CD4-positive, alpha-beta memory T cell (primary cell): ENCODE measurements at regions not wholly inside any gene's neighbourhood (a gene's known extent, or its start where the extent isn't known, plus 50 kb on each side); places are given as distances from the start of the nearest gene placed in this dataset.
A peak's percentile ranks its signal among the peaks of the same experiment; 100 is the strongest.
"Not testable (repeated sequence)": the region's sequence is repeated elsewhere in the genome, so short reads cannot be mapped to it uniquely, and the experiment has no call there.

Source experiments
- CTCF ChIA-PET: fragments of 350-600 bp; sonication (Branson Sonifier 250); formaldehyde crosslinking; loops from one replicate; lab custom pipeline; 2021; ENCODE audit warnings: inconsistent platforms; ENCODE audit not compliant: partially characterized antibody; lab: Charles Lee
- POLR2A ChIA-PET: fragments of 350-600 bp; sonication (Branson Sonifier 250); formaldehyde crosslinking; loops from one replicate; lab custom pipeline; 2021; ENCODE audit not compliant: partially characterized antibody; lab: Charles Lee
- DNase-seq, 5 donors: peaks; one replicate each; pipeline versions ENCODE4 v3.0.0 to v3.0.0-alpha.2; 2020 to 2022; ENCODE audit warnings: mixed read lengths in 1 of 5
- H3K27ac ChIP-seq: one replicate; pipeline ENCODE4 v1.7.0; 2013; ENCODE audit warnings: low read depth, low read length
- H3K27me3 ChIP-seq: 2 replicates; pipeline ENCODE4 v1.7.0; 2013; ENCODE audit warnings: mild to moderate bottlenecking, low read length, moderate library complexity; ENCODE audit not compliant: insufficient read depth
- H3K36me3 ChIP-seq: 2 replicates; pipeline ENCODE4 v1.7.0; 2013; ENCODE audit warnings: mild to moderate bottlenecking, low read length, moderate library complexity; ENCODE audit not compliant: insufficient read depth
- H3K4me1 ChIP-seq: 2 replicates; pipeline ENCODE4 v1.7.0; 2013; ENCODE audit warnings: mild to moderate bottlenecking, low read length, moderate library complexity; ENCODE audit not compliant: insufficient read depth
- H3K4me3 ChIP-seq, 2 donors: one replicate each; pipeline ENCODE4 v1.7.0; 2013; ENCODE audit warnings: low read length in 2 of 2, mild to moderate bottlenecking in 1 of 2
- H3K9me3 ChIP-seq, 2 donors: one replicate each; pipeline ENCODE4 v1.7.0; 2013; ENCODE audit warnings: low read length in 2 of 2, control low read depth in 1 of 2; ENCODE audit not compliant: control insufficient read depth in 1 of 2
- H3K27ac Mint-ChIP-seq, 7 donors: one replicate each; pipeline ENCODE4 v1.8.0; 2020 to 2021; ENCODE audit warnings: mixed read lengths in 7 of 7, mild to moderate bottlenecking in 6 of 7, inconsistent platforms in 3 of 7, moderate library complexity in 3 of 7
- H3K27me3 Mint-ChIP-seq, 2 donors: one replicate each; pipeline ENCODE4 v1.8.0; 2020 to 2021; ENCODE audit warnings: mixed read lengths in 2 of 2
- H3K36me3 Mint-ChIP-seq, 2 donors: one replicate each; pipeline ENCODE4 v1.8.0; 2020 to 2021; ENCODE audit warnings: mixed read lengths in 2 of 2, inconsistent platforms in 1 of 2, mild to moderate bottlenecking in 1 of 2
- H3K4me1 Mint-ChIP-seq, 4 donors: one replicate each; pipeline ENCODE4 v1.8.0; 2020 to 2021; ENCODE audit warnings: mixed read lengths in 4 of 4, mild to moderate bottlenecking in 1 of 4
- H3K4me3 Mint-ChIP-seq, 8 donors: one replicate each; pipeline ENCODE4 v1.8.0; 2020 to 2021; ENCODE audit warnings: mixed read lengths in 8 of 8, mild to moderate bottlenecking in 7 of 8, moderate library complexity in 6 of 8, inconsistent platforms in 3 of 8
- H3K9me3 Mint-ChIP-seq, 8 donors: one replicate each; pipeline ENCODE4 v1.8.0; 2020 to 2021; ENCODE audit warnings: mixed read lengths in 8 of 8, mild to moderate bottlenecking in 5 of 8, inconsistent platforms in 3 of 8, moderate library complexity in 1 of 8
- intact Hi-C: fragments of 100-400 bp; cut with micrococcal nuclease; formaldehyde crosslinking; loops from one replicate; pipeline ENCODE4 v1.15.1; 2023

GRCh38 chr7:66467887-66468286 is 160.8 kb upstream of the KCTD7 start:
- Histone ChIP-seq H3K4me1 (no peaks in the 10 kb centered on the region), H3K27ac (no peak overlapping the region), H3K27me3 (no peaks in the 10 kb centered on the region), H3K36me3 (no peaks in the 10 kb centered on the region), H3K9me3 (no peaks in the 10 kb centered on the region), H3K4me3 (no peak overlapping the region)
- Mint-ChIP-seq H3K4me1 (no peaks in the 10 kb centered on the region), H3K4me3 (no peak overlapping the region), H3K36me3 (peaks cover 0 to 4% of the 10 kb centered on the region in 2 donors), H3K9me3 (no peaks in the 10 kb centered on the region), H3K27me3 (no peaks in the 10 kb centered on the region), H3K27ac (no peak overlapping the region)
- CTCF ChIA-PET: no interaction called here
- intact Hi-C loops: no loop called here
- POLR2A ChIA-PET: no interaction called here
- no peak for DNase-seq

GRCh38 chr7:66473064-66473463 is 155.6 kb upstream of the KCTD7 start:
- H3K9me3 ChIP-seq, H3K36me3 ChIP-seq, H3K4me3 ChIP-seq, H3K27ac Mint-ChIP-seq, intact Hi-C loops, H3K27me3 Mint-ChIP-seq, POLR2A ChIA-PET, DNase-seq, H3K9me3 Mint-ChIP-seq, H3K4me1 Mint-ChIP-seq, H3K4me3 Mint-ChIP-seq, H3K27me3 ChIP-seq, CTCF ChIA-PET, H3K4me1 ChIP-seq, H3K27ac ChIP-seq: not testable (repeated sequence)
- H3K36me3 Mint-ChIP-seq: peaks cover 11 to 27% of the 10 kb centered on the region in 2 donors

- no peaks in the 10 kb centered on the region for H3K9me3 Mint-ChIP-seq
- intact Hi-C loops: no loop called here
- no peaks in the 10 kb centered on the region for H3K36me3 ChIP-seq
- no peak overlapping the region for H3K4me3 ChIP-seq
- H3K4me3 Mint-ChIP-seq: no peak overlapping the region
- H3K4me1 ChIP-seq: no peaks in the 10 kb centered on the region
- no peaks in the 10 kb centered on the region for H3K4me1 Mint-ChIP-seq
- no peak overlapping the region for H3K27ac ChIP-seq
- H3K36me3 Mint-ChIP-seq: peaks cover 14 to 34% of the 10 kb centered on the region in 2 donors
- no peak overlapping the region for H3K27ac Mint-ChIP-seq
- H3K9me3 ChIP-seq: no peaks in the 10 kb centered on the region
- H3K27me3 ChIP-seq: no peaks in the 10 kb centered on the region
- H3K27me3 Mint-ChIP-seq: no peaks in the 10 kb centered on the region
- ChIA-PET POLR2A (interaction anchor here (2.0 kb wide), 1 partner anchor 19 kb away, joined by 6 read pairs; no protein-coding TSS in a partner anchor), CTCF (no interaction called here)
- DNase-seq: no peak
Measured at GRCh38 chr7:66474441-66474840, 154.2 kb upstream of the KCTD7 start.

GRCh38 chr7:66476056-66476455 is 152.6 kb upstream of the KCTD7 start:
- CTCF ChIA-PET, H3K4me3 ChIP-seq, H3K27me3 Mint-ChIP-seq, H3K4me1 ChIP-seq, DNase-seq, POLR2A ChIA-PET, H3K4me1 Mint-ChIP-seq, H3K27me3 ChIP-seq, H3K27ac Mint-ChIP-seq, H3K4me3 Mint-ChIP-seq, H3K9me3 Mint-ChIP-seq, H3K36me3 ChIP-seq, intact Hi-C loops, H3K27ac ChIP-seq, H3K9me3 ChIP-seq: not testable (repeated sequence)
- H3K36me3 Mint-ChIP-seq: peaks cover 16 to 38% of the 10 kb centered on the region in 2 donors

GRCh38 chr7:66477822-66478397 is 150.8 kb upstream of the KCTD7 start:
- POLR2A ChIA-PET, H3K36me3 ChIP-seq, H3K27ac ChIP-seq, H3K27me3 ChIP-seq, H3K4me3 Mint-ChIP-seq, DNase-seq, H3K9me3 Mint-ChIP-seq, H3K27me3 Mint-ChIP-seq, H3K9me3 ChIP-seq, H3K4me1 Mint-ChIP-seq, H3K27ac Mint-ChIP-seq, H3K4me1 ChIP-seq, H3K4me3 ChIP-seq: not testable (repeated sequence)
- intact Hi-C loops: loop anchor here (2.0 kb wide), 1 partner anchor 111 kb away; no protein-coding TSS in a partner anchor
- H3K36me3 Mint-ChIP-seq: peaks cover 23 to 48% of the 10 kb centered on the region in 2 donors
- CTCF ChIA-PET: interaction anchor here (1.3 kb wide), 1 partner anchor 16 kb away, joined by 4 read pairs; no protein-coding TSS in a partner anchor

- H3K36me3 Mint-ChIP-seq: peaks cover 19 to 46% of the 10 kb centered on the region in 2 donors
- DNase-seq, intact Hi-C loops, H3K4me1 Mint-ChIP-seq, CTCF ChIA-PET, H3K27me3 ChIP-seq, H3K27ac ChIP-seq, H3K4me3 Mint-ChIP-seq, POLR2A ChIA-PET, H3K27me3 Mint-ChIP-seq, H3K27ac Mint-ChIP-seq, H3K9me3 ChIP-seq, H3K4me3 ChIP-seq, H3K9me3 Mint-ChIP-seq, H3K36me3 ChIP-seq, H3K4me1 ChIP-seq: not testable (repeated sequence)
Measured at GRCh38 chr7:66481229-66481628, 147.5 kb upstream of the KCTD7 start.

GRCh38 chr7:66489065-66489464 is 139.6 kb upstream of the KCTD7 start:
- H3K4me3 Mint-ChIP-seq: not testable (repeated sequence)

More at GRCh38 chr7:66489065-66489464, 139.6 kb upstream of the KCTD7 start:
- DNase-seq, CTCF ChIA-PET, H3K4me1 ChIP-seq, H3K27me3 ChIP-seq, POLR2A ChIA-PET, H3K27me3 Mint-ChIP-seq, H3K27ac ChIP-seq, H3K36me3 Mint-ChIP-seq, H3K9me3 Mint-ChIP-seq, H3K36me3 ChIP-seq, H3K4me3 ChIP-seq, intact Hi-C loops, H3K9me3 ChIP-seq: not testable (repeated sequence)
- Mint-ChIP-seq H3K27ac (peak overlapping the region in 1 of 7 donors; percentile 17), H3K4me1 (peaks cover 7 to 16% (median 13%) of the 10 kb centered on the region in 4 donors)
